GM19463 (cell line): ENCODE measurements at regions not wholly inside any gene's neighbourhood (a gene's known extent, or its start where the extent isn't known, plus 50 kb on each side); places are given as distances from the start of the nearest gene placed in this dataset.
A peak's percentile ranks its signal among the peaks of the same experiment; 100 is the strongest.

Experiments used
- ATAC-seq: cut with Tn5 transposase; IDR thresholded peaks from one replicate; pipeline ENCODE4 v1.9.1; 2021; ENCODE audit warnings: mild to moderate bottlenecking, moderate library complexity; ENCODE audit not compliant: unreplicated experiment

- ATAC-seq, result no peak
Observed at GRCh38 chr5:122718611-122719010, 56.3 kb upstream of the SNX2 start.

- peak; percentile 29 for ATAC-seq
Observed at GRCh38 chr5:122719991-122720746, 54.7 kb upstream of the SNX2 start.

GRCh38 chr5:122721127-122721526, 53.8 kb upstream of the SNX2 start:
- no peak for ATAC-seq

- ATAC-seq, result no peak
Observed at GRCh38 chr5:122722341-122722740, 52.5 kb upstream of the SNX2 start.

- peak; percentile 84 for ATAC-seq
Observed at GRCh38 chr5:122723606-122724352, 51.1 kb upstream of the SNX2 start.
